SU-DHL-6 (cell line): ENCODE measurements at regions not wholly inside any gene's neighbourhood (a gene's known extent, or its start where the extent isn't known, plus 50 kb on each side); places are given as distances from the start of the nearest gene placed in this dataset.

Experiments used
- H2AFZ ChIP-seq: fragments of 200-600 bp; sonication (generic); 2 replicates; pipeline ENCODE4 v1.6.1; 2014; ENCODE audit warnings: low read depth, mild to moderate bottlenecking, moderate library complexity, mixed read lengths, antibody characterized with exemption, low read length; ENCODE audit not compliant: severe bottlenecking
- H3F3A ChIP-seq: fragments of 200-600 bp; shearing (Covaris generic); 2 replicates; pipeline ENCODE4 v1.6.0; 2016; ENCODE audit warnings: antibody characterized with exemption, mild to moderate bottlenecking; ENCODE audit not compliant: insufficient read depth
- H3K27ac ChIP-seq: fragments of 200-600 bp; sonication (generic); 2 replicates; pipeline ENCODE4 v1.5.1; 2016; ENCODE audit warnings: low read depth, mild to moderate bottlenecking, low read length, moderate library complexity, mixed read lengths
- H3K27me3 ChIP-seq: fragments of 200-600 bp; sonication (generic), shearing (Covaris generic); 2 replicates; pipeline ENCODE4 v1.6.0; 2014; ENCODE audit warnings: mild to moderate bottlenecking, low read length
- H3K36me3 ChIP-seq: fragments of 200-600 bp; sonication (generic); 2 replicates; pipeline ENCODE4 v1.6.1; 2014; ENCODE audit warnings: mild to moderate bottlenecking, low read length, mixed read lengths
- H3K4me2 ChIP-seq: fragments of 300-600, 200-600 bp; shearing (Covaris generic), sonication (generic); 2 replicates; pipeline ENCODE4 v1.6.0; 2014; ENCODE audit warnings: low read length, low read depth, mild to moderate bottlenecking; ENCODE audit not compliant: poor library complexity, severe bottlenecking
- H3K4me3 ChIP-seq: fragments of 200-600 bp; sonication (generic); 2 replicates; pipeline ENCODE4 v1.5.1; 2014; ENCODE audit warnings: antibody characterized with exemption, low read length, mild to moderate bottlenecking, mixed read lengths; ENCODE audit not compliant: insufficient read depth, poor library complexity, severe bottlenecking
- H3K79me2 ChIP-seq: fragments of 200-600 bp; sonication (generic); 2 replicates; pipeline ENCODE4 v1.6.1; 2014; ENCODE audit warnings: mild to moderate bottlenecking, low read length, moderate library complexity; ENCODE audit not compliant: insufficient read depth
- H3K9ac ChIP-seq: fragments of 200-600 bp; sonication (generic); 2 replicates; pipeline ENCODE4 v1.7.0; 2014; ENCODE audit warnings: mild to moderate bottlenecking, low read length
- H3K9me2 ChIP-seq: fragments of 200-600 bp; sonication (generic); replicated peaks from 2 replicates; pipeline ENCODE4 v1.6.1; 2014; ENCODE audit warnings: low read length; ENCODE audit not compliant: insufficient read depth
- H3K9me3 ChIP-seq: fragments of 200-600 bp; sonication (generic); 2 replicates; pipeline ENCODE4 v1.6.1; 2014; ENCODE audit warnings: low read length, mixed read lengths; ENCODE audit not compliant: insufficient read depth
- H4K20me1 ChIP-seq: fragments of 200-600 bp; sonication (generic); 2 replicates; pipeline ENCODE4 v1.6.1; 2014; ENCODE audit warnings: low read depth, mild to moderate bottlenecking, antibody characterized with exemption, low read length, moderate library complexity, mixed read lengths
- CTCF ChIP-seq: fragments of 200-600 bp; sonication (generic); IDR thresholded peaks from one replicate; pipeline ENCODE4 v1.5.1; 2017; ENCODE audit warnings: antibody characterized with exemption, mild to moderate bottlenecking, low read length, moderate library complexity; ENCODE audit not compliant: insufficient read depth, poor library complexity, severe bottlenecking
- EZH2phosphoT487 ChIP-seq: fragments of 200-600 bp; sonication (generic), shearing (Covaris generic); conservative IDR thresholded peaks from 2 replicates; pipeline ENCODE4 v1.6.1; 2018; ENCODE audit warnings: mild to moderate bottlenecking, antibody characterized with exemption, low read length, moderate library complexity, mixed read lengths

GRCh38 chrX:14290335-14290734, 239.0 kb upstream of the GLRA2 start:
- Histone ChIP-seq H3K27me3 (no peaks in the 10 kb centered on the region), H3K27ac (no peak overlapping the region), H3K9ac (no peak overlapping the region), H3K9me3 (no peaks in the 10 kb centered on the region), H3K4me2 (no peak overlapping the region), H3K79me2 (no peaks in the 10 kb centered on the region), H4K20me1 (no peaks in the 10 kb centered on the region), H3K36me3 (no peaks in the 10 kb centered on the region), H3K9me2 (no peaks in the 10 kb centered on the region), H3F3A (no peaks in the 10 kb centered on the region), H3K4me3 (no peak overlapping the region), H2AFZ (no peak overlapping the region)
- TF ChIP-seq EZH2phosphoT487 (no peak), CTCF (no peak)

- no peak overlapping the region for H3K9ac ChIP-seq
- H3K27me3 ChIP-seq, result no peaks in the 10 kb centered on the region
- no peak overlapping the region for H3K4me2 ChIP-seq
- H2AFZ ChIP-seq, result no peak overlapping the region
- H3K9me3 ChIP-seq, result no peaks in the 10 kb centered on the region
- no peaks in the 10 kb centered on the region for H3F3A ChIP-seq
- no peaks in the 10 kb centered on the region for H3K36me3 ChIP-seq
- no peak overlapping the region for H3K27ac ChIP-seq
- H3K79me2 ChIP-seq, result no peaks in the 10 kb centered on the region
- H4K20me1 ChIP-seq, result no peaks in the 10 kb centered on the region
- no peak for TF ChIP-seq EZH2phosphoT487
- no peak for TF ChIP-seq CTCF
- H3K9me2 ChIP-seq, result no peaks in the 10 kb centered on the region
- H3K4me3 ChIP-seq, result no peak overlapping the region
These were observed 245.0 kb upstream of the GEMIN8 start for GRCh38 chrX:14274691-14275090.

GRCh38 chrX:14267216-14267615, 237.5 kb upstream of the GEMIN8 start:
- no peaks in the 10 kb centered on the region for H3K9me2 ChIP-seq
- H3K27me3 ChIP-seq, result no peaks in the 10 kb centered on the region
- no peak overlapping the region for H3K4me3 ChIP-seq
- TF ChIP-seq CTCF (no peak), EZH2phosphoT487 (no peak)
- no peaks in the 10 kb centered on the region for H3K36me3 ChIP-seq
- H3K9me3 ChIP-seq, result no peaks in the 10 kb centered on the region
- H4K20me1 ChIP-seq, result no peaks in the 10 kb centered on the region
- H3K9ac ChIP-seq, result no peak overlapping the region
- H3K4me2 ChIP-seq, result no peak overlapping the region
- H2AFZ ChIP-seq, result no peak overlapping the region
- no peak overlapping the region for H3K27ac ChIP-seq
- no peaks in the 10 kb centered on the region for H3K79me2 ChIP-seq
- no peaks in the 10 kb centered on the region for H3F3A ChIP-seq

GRCh38 chrX:14266705-14267104, 237.0 kb upstream of the GEMIN8 start:
- H4K20me1 ChIP-seq, result no peaks in the 10 kb centered on the region
- no peak overlapping the region for H3K4me2 ChIP-seq
- no peak overlapping the region for H2AFZ ChIP-seq
- no peaks in the 10 kb centered on the region for H3K36me3 ChIP-seq
- no peaks in the 10 kb centered on the region for H3K9me3 ChIP-seq
- H3K9ac ChIP-seq, result no peak overlapping the region
- H3K27ac ChIP-seq, result no peak overlapping the region
- TF ChIP-seq CTCF, result no peak
- no peak for TF ChIP-seq EZH2phosphoT487
- no peaks in the 10 kb centered on the region for H3K9me2 ChIP-seq
- H3K79me2 ChIP-seq, result no peaks in the 10 kb centered on the region
- H3K4me3 ChIP-seq, result no peak overlapping the region
- H3F3A ChIP-seq, result no peaks in the 10 kb centered on the region
- H3K27me3 ChIP-seq, result no peaks in the 10 kb centered on the region
